Thyroid gland (tissue), 4 donors: ENCODE measurements at regions not wholly inside any gene's neighbourhood (a gene's known extent, or its start where the extent isn't known, plus 50 kb on each side); places are given as distances from the start of the nearest gene placed in this dataset.

Experiments
- DNase-seq, 2 donors: peaks; one replicate each; pipeline ENCODE4 v3.0.0-alpha.2; 2019
- H3K27ac ChIP-seq, 3 donors: fragments of 200-600 bp; sonication (generic); 1 replicate in 2 of 3; 2 replicates in 1 of 3; pipeline ENCODE4 v1.5.1; 2016 to 2019; ENCODE audit warnings: mild to moderate bottlenecking in 1 of 3, moderate library complexity in 1 of 3
- H3K27me3 ChIP-seq: fragments of 200-600 bp; sonication (generic); one replicate; pipeline ENCODE4 v1.5.1; 2019
- H3K36me3 ChIP-seq, 2 donors: fragments of 200-600 bp; sonication (generic); one replicate each; pipeline ENCODE4 v1.5.1; 2016 to 2019
- H3K4me1 ChIP-seq, 2 donors: fragments of 200-600 bp; sonication (generic); one replicate each; pipeline ENCODE4 v1.5.1; 2017 to 2019
- H3K4me3 ChIP-seq, 3 donors: fragments of 200-600 bp; sonication (generic); replicated peaks in 1 of 3; 1 replicate in 2 of 3; 2 replicates in 1 of 3; pipeline ENCODE4 v1.5.1; 2016; ENCODE audit warnings: mild to moderate bottlenecking in 1 of 3
- H3K9me3 ChIP-seq: fragments of 200-600 bp; sonication (generic); one replicate; pipeline ENCODE4 v1.5.1; 2017
- CTCF ChIP-seq, 6 experiments: fragments of 200-600 bp in 3 of 6; fragments of 450-650 bp in 3 of 6; sonication (generic) in 3 of 6; IDR thresholded peaks; one replicate each; pipeline ENCODE4 v1.5.1; 2016 to 2019; ENCODE audit warnings: antibody characterized with exemption in 6 of 6, mild to moderate bottlenecking in 2 of 6, inconsistent platforms in 1 of 6, moderate library complexity in 1 of 6
- POLR2A ChIP-seq, 2 donors: fragments of 450-650 bp; IDR thresholded peaks; one replicate each; pipeline ENCODE4 v1.6.1; 2017; ENCODE audit warnings: antibody characterized with exemption in 2 of 2, mild to moderate bottlenecking in 2 of 2, moderate library complexity in 1 of 2
- WGBS, 2 donors: methylation state at CpG; one replicate each; pipeline ENCODE4 v1.1.5; 2017; 5-methylcytosine and 5-hydroxymethylcytosine counted together
- intact Hi-C: fragments of 100-400 bp; cut with DNase I; formaldehyde crosslinking; loops from one replicate; pipeline ENCODE4 v1.15.1; 2023

- intact Hi-C loops, result no loop called here
- TF ChIP-seq POLR2A (IDR thresholded peaks at IDR 0.05) (no peak), CTCF (IDR thresholded peaks at IDR 0.05) (no peak)
- peaks cover 21 to 41% of the 10 kb centered on the region in 2 donors for H3K4me1 ChIP-seq
- H3K27ac ChIP-seq, result peak overlapping the region; percentile 39 to 82 (median 61)
- H3K4me3 ChIP-seq, result no peak overlapping the region
- no peaks in the 10 kb centered on the region for H3K27me3 ChIP-seq
- peak; percentile 42 to 46 for DNase-seq
- H3K36me3 ChIP-seq, result no peaks in the 10 kb centered on the region
- no peaks in the 10 kb centered on the region for H3K9me3 ChIP-seq
- WGBS, 2 donors, result 55 to 70% methylated on average over 11 of the region's 11 CpGs
Measured at GRCh38 chr2:238601433-238602222, 174.9 kb downstream of the ASB1 start.

- DNase-seq, result no peak
- 35 to 37% methylated on average over 6 of the region's 6 CpGs for WGBS, 2 donors
- peak overlapping the region; percentile 34 to 82 (median 61) for H3K27ac ChIP-seq
- intact Hi-C loops, result no loop called here
- no peak for TF ChIP-seq CTCF (IDR thresholded peaks at IDR 0.05)
- TF ChIP-seq POLR2A (IDR thresholded peaks at IDR 0.05), result no peak
- H3K9me3 ChIP-seq, result no peaks in the 10 kb centered on the region
- H3K4me1 ChIP-seq, result peaks cover 14 to 36% of the 10 kb centered on the region in 2 donors
- H3K4me3 ChIP-seq, result no peak overlapping the region
- H3K27me3 ChIP-seq, result no peaks in the 10 kb centered on the region
- no peaks in the 10 kb centered on the region for H3K36me3 ChIP-seq
Measured at GRCh38 chr2:238602223-238602960, 175.7 kb downstream of the ASB1 start.

- H3K9me3 ChIP-seq, result no peaks in the 10 kb centered on the region
- H3K27ac ChIP-seq, result no peak overlapping the region
- no peak for DNase-seq
- TF ChIP-seq CTCF (IDR thresholded peaks at IDR 0.05), result no peak
- no peak for TF ChIP-seq POLR2A (IDR thresholded peaks at IDR 0.05)
- H3K4me1 ChIP-seq, result peaks cover 7 to 25% of the 10 kb centered on the region in 2 donors
- no peak overlapping the region for H3K4me3 ChIP-seq
- no peaks in the 10 kb centered on the region for H3K27me3 ChIP-seq
- H3K36me3 ChIP-seq, result no peaks in the 10 kb centered on the region
- intact Hi-C loops, result no loop called here
Measured at GRCh38 chr2:238603596-238603995, 176.9 kb downstream of the ASB1 start.

GRCh38 chr2:238606311-238606710 is 179.6 kb downstream of the ASB1 start:
- 94 to 98% methylated on average over 4 of the region's 4 CpGs for WGBS, 2 donors
- Histone ChIP-seq H3K9me3 (no peaks in the 10 kb centered on the region), H3K27ac (no peak overlapping the region), H3K4me3 (no peak overlapping the region), H3K27me3 (no peaks in the 10 kb centered on the region), H3K4me1 (peaks cover 7 to 20% of the 10 kb centered on the region in 2 donors), H3K36me3 (no peaks in the 10 kb centered on the region)
- intact Hi-C loops, result no loop called here
- TF ChIP-seq POLR2A (IDR thresholded peaks at IDR 0.05), result no peak
- DNase-seq, result no peak

- Histone ChIP-seq H3K4me1 (no peaks in the 10 kb centered on the region), H3K4me3 (no peak overlapping the region), H3K36me3 (no peaks in the 10 kb centered on the region), H3K27ac (no peak overlapping the region), H3K9me3 (no peaks in the 10 kb centered on the region), H3K27me3 (no peaks in the 10 kb centered on the region)
- intact Hi-C loops, result no loop called here
- no peak for DNase-seq
- TF ChIP-seq CTCF (IDR thresholded peaks at IDR 0.05) (no peak), POLR2A (IDR thresholded peaks at IDR 0.05) (no peak)
- 74 to 77% methylated on average over 5 of the region's 5 CpGs for WGBS, 2 donors
Measured at GRCh38 chr2:238613610-238614009, 186.9 kb downstream of the ASB1 start.
